ENCODE measurements at regions not wholly inside any gene's neighbourhood (a gene's known extent, or its start where the extent isn't known, plus 50 kb on each side); places are given as distances from the start of the nearest gene placed in this dataset.

DNA sequence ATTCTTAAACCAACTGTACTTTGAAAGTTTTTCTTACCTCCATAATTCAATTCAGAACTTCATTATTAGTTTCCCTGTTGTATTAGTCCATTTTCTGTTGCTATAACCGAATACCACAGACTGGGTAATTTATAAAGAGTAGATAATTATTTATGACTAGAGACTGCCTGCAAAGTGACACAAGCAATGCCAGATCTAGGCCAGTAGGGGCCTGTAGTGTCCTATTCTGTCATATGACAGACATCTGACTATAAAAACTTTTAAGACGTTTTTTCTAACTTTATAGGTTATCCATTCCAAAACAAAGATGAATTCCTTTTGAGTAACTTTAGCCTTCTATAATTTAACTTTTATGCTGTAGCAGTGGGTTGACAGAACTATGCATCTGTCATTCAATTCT, 2783.8 kb downstream of the PCDH9 start:
- DNase-seq (ENCODE audit: low spot score), result no peak

DNA sequence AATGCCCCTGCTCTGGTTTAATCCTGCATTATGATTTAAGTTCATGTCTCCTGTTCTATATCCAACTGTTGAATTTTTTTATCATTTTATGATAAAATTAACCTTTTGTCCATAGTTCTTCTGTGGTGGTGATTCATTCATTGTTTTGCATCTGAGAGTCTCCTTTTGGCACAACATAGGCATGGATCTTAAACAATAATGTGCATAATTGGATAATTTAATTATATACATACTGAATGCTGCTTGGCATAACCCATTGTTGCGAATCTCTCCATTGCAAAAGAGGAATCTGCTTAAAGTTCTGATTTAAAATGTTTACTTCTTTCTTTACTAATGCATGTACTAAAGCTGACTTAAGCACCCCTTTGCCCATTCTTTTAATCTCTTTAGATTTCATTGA, 2788.4 kb downstream of the PCDH9 start:
- no peak for DNase-seq (ENCODE audit: low spot score)

DNA sequence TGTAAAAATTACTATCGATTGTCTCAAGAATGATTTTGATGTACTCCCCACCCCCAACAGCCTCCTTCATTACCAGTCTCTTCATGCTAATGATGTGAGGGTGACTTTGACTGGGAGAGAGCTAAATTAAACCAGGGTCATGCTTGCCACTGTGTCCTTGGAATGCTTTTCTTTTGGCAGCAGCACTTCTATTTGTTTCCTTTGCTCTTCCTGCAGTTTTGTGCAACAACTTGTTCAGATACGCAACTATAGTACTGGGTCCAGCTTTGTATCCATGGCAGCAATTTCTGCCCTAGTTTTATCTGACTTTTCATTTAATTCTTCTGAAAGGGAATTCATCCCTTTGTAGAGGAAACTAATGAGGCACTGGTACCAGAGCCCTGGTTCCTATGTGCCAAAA, 2792.1 kb downstream of the PCDH9 start:
- DNase-seq (ENCODE audit: low spot score), result peak; percentile 30

DNA sequence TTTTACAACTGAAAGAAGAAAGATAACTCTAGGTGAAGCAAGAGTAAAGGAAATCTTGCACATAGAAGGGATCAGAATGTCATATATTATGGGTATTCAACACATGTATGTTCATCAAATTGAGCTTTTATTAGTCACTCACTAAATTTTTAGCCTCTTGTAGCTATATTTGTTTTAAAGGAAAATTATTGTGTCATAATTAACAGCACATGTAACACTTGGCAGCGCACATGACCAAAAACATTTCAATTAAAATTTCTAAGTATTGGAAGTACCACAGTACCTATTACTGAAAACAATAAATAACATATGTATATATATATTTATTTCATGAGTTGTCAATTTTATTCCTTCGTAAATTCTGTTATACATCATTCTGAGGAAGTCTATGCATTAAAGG, 2800.4 kb downstream of the PCDH9 start:
- DNase-seq (ENCODE audit: low spot score), result no peak

DNA sequence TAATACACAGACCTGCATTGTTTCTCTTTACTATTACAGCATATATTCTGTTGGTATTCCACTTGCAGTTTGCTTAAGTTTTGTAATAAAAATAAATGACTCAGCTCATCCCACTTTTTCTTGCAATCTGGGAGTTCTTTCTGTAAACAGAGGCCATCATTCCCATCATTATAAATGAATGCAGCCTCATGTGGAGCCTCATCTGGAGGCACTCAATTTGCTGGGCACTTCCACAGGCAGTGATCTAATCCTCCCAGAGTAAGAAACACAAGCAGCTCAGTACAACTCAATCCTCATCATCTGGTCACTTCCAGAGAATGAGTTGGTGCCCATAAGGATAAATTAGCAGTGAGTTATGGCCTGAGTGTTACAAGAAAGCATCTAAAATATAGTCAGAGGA, 2801.9 kb downstream of the PCDH9 start:
- DNase-seq (ENCODE audit: low spot score), result no peak

DNA sequence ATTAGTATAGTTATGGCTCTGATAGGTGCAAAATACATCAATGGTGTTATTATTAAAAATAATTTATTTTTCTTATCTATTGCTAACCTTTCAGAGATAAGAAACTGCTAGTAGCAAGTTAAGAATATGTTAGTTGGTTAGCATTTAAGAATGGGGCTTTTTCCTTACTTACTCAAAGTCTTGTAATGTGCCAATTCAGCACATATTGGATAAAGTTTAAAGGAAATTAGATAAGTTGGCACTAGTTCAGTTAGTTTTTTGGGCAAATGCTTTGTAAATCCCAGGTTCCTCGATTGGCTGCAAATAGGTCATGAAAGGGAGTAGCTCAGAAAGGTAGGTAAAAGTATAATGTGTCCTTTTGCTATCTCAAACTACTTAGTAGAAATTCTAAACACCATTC, 2806.7 kb downstream of the PCDH9 start:
- no peak for DNase-seq (ENCODE audit: low spot score)

DNA sequence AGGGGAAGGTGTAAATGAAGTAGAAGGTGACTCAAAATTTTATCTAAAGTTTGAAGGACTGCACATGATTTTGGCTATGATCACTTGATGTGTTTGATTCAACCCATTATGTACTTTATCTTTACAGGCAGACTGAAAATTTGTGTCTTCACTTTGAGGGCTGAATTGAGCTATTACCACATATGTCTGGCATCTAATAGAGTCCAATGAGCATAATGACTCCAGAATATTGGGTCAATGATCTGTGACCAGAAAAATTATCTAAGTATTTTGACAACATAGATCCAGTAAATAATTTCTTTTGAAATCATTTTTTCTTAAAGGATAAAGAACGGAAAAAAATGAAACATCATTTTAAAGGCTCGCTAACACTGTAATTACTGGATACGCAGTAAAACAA, 2810.0 kb downstream of the PCDH9 start:
- DNase-seq (ENCODE audit: low spot score), result no peak

DNA sequence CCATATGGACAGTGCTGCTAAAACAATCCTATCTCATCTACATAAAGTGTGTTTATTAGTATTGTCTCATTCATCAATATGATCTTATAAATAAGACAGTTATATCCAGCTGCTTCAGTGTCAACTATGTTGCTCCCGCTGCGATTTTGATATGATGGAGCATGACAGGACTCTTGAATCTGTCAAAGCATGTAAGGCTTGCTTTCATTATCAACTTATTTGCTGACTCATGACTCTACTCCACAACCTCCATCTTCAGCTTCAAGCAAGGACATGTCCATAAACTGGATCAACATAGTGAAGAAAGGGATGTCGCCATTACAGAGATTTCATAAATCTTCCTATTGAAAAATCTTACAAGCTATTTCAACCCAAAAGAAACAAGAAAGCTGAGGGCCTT, 2812.6 kb downstream of the PCDH9 start:
- DNase-seq (ENCODE audit: low spot score), result no peak

DNA sequence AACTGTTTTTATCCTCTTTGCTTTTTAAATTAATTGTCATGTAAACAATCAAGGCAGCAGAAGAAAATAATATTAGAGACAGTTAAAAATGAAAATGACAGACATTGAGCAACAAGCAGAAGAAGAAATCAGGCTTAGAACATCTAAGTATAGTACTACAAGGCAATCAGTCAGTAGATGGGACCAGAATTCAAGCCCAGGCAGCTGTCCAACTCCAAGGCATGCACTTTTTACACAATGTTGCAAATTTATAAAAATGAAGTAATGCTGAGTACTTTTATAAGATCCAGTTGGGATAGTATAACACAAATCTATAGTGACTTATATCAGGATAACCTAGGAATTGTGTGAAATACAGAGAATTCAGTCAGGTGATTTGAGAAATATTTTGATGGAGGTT, 2815.8 kb downstream of the PCDH9 start:
- no peak for DNase-seq (ENCODE audit: low spot score)

DNA sequence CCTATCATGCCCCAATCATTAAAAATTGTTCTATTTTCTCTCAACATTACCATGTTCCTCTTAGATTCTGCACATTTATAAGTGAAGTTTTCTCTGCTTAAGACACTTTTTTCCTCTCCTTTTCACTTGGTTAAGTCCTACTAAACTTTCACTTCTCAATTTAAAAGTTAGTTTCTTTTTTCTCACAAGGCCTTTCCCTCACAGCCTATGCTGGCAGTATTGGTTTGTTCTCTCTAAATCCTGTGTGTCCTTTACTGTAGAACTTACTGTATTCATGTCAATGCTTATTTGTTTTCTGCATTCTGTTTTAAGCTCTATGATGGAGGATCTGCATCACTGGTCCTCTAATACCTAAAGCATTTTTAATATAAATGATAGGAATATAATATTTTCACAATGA, 2816.6 kb downstream of the PCDH9 start:
- no peak for DNase-seq (ENCODE audit: low spot score)

DNA sequence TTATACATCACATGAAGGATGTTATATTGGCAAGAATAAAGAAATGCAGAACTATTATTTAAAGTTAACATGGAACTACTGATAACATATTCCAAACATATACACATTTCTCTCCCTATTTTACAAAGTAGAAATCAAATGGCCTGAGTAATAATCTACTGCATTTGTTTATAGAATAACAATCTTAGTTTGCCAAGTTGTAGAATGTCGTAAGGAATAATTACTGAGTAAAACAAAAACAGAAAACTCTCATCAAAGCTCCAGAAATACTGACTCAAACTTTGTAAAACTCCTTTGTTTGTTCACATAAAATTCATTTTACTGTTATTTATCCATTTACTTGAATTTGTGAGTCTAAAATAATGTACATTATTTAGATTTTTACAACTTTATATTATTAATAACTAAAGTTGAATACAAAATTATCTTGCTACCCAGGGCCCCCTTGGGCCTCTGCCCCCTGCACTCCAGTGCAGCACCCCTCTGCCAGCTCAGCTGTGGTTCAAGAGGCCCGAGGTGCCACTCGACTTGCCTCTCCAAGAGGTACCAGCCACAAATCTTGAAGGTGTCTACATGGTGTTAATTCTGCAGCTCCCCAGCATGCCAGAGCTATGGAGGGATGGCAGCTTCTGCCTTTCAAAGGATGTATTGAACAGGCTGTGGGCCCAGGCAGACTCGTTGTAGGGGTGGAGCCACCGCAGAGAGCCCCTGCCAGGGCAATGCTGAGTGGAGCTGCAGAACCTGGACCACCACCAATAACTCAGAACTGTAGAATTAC, 2819.7 kb downstream of the PCDH9 start:
- no peak for DNase-seq (ENCODE audit: low spot score)

DNA sequence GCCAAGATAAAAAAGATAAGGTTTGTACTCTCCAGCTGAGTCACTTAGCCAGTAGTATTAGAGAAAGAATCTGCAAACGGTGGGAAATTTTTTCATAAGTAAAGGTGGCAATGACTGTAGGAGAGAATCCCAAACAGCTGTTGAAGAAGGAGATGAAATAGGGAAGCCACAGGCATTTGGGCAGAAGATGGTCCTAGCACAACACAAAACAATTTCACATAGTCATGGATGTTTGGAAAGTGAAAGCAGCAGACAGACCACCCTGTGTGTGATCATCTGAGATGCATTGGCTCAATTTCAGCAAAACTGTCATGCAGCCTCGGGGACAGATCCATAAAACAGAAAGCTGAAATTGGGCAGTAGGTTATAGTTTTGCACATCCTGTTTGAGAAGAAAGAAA, 2832.4 kb downstream of the PCDH9 start:
- DNase-seq (ENCODE audit: low spot score), result no peak

DNA sequence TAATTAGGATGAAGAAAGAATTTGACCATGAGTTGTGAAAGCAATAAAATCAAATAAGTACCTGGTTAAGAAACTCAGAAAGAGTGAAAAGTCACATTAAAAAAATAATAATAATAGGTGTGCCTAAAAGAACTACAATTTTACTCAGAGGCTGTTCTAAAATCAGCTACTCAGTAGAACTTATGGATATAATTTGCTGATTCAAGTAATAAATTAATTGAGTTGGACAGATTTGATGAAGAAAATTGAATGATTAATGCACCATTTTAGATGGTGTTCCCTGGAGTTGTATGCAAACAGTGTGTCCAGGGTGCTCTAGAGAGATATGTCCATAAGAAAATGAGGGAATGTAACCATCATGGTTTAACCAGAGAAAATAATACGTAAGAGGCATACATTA, 2852.5 kb downstream of the PCDH9 start:
- no peak for DNase-seq (ENCODE audit: low spot score)

DNA sequence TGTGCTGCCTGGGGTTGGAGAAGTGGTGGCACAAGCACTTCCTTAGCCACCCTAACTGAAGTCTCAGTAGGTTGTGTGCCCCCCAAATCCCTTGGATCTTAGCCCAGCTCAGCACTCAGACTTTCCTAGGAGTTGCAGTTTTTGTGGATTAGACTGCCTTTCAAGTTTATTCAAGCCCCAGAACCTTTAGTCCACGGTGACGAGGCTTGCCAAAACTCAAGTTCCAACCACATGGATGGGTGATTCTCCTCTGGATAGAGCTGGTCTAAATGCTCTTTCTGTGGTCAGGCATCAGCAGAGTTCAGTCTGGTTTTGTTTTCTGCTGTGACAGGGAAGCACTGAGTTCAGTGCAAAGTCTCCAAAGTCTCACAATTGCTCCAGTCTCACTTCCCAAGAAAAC, 2858.7 kb downstream of the PCDH9 start:
- no peak for DNase-seq (ENCODE audit: low spot score)

DNA sequence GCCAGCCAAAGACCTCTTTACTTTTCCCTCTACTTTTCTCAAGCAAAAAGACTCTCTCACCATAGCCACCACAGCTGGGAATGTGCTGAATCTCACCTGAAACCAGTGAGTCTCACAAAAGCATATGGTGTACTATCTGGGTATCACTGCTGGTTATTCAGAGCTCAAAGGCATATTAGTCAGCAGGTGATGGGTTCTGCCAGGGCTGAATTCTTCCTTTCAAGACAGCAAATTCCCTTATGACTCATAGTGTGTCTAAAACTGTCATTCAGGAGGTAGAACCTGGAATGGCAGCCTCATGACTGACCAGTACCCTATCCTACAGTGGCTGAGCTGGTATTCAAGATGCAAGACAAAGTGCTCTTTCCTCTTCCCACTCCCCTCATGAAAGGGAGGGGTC, 2859.1 kb downstream of the PCDH9 start:
- no peak for DNase-seq (ENCODE audit: low spot score)

DNA sequence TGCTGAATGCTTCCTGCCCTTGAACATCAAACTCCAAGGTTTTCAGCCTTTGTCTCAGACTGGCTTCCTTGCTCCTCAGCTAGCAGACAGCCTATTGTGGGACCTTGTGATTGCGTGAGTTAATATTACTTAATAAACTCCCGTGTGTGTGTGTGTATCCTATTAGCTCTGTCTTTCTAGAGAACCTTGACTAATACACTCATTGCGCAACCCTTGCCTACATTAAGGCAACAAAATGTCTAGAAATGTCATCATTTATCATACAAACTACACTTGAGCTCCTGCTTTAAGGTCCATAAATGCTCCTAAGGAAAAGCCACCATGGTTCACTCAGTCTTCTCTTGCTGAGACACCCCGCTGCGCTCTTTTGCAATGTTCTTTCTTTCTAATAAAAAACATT, 2861.0 kb downstream of the PCDH9 start:
- DNase-seq (ENCODE audit: low spot score), result no peak

DNA sequence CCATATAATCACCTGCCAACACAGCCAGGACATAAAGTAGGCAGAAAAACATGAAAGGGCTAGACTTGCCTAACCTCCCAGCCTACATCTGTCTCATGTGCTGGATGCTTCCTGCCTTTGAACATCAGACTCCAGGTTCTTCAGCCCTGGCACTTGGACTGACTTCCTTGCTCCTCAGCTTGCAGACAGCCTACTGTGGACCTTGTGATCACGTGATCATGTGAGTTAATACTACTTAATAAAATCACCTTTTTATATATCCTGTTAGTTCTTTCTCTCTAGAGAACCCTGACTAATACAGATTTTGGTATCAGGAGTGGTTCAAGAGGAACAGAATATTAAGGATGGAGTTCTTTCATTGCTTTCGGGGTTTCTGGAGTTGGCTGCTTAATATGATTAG, 2867.6 kb downstream of the PCDH9 start:
- DNase-seq (ENCODE audit: low spot score), result no peak

DNA sequence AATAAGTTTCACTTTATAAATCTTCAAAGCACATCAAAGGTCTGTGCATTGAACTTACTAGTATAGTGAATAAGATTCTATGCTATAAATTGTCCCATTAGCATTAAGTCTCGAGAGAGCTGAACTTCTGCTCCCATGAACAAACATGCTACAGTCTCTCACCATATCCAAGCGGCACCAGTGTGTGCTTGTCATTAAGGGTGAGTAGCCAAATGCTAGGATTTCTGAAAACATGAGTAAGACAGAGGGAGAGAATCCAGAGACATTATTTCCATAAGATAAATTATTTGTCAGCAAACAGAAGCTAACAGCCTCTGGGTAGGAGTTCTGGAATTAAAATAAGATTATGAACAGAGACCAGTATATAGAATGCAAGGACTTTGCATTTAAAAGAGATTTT, 2882.5 kb downstream of the PCDH9 start:
- no peak for DNase-seq (ENCODE audit: low spot score)

DNA sequence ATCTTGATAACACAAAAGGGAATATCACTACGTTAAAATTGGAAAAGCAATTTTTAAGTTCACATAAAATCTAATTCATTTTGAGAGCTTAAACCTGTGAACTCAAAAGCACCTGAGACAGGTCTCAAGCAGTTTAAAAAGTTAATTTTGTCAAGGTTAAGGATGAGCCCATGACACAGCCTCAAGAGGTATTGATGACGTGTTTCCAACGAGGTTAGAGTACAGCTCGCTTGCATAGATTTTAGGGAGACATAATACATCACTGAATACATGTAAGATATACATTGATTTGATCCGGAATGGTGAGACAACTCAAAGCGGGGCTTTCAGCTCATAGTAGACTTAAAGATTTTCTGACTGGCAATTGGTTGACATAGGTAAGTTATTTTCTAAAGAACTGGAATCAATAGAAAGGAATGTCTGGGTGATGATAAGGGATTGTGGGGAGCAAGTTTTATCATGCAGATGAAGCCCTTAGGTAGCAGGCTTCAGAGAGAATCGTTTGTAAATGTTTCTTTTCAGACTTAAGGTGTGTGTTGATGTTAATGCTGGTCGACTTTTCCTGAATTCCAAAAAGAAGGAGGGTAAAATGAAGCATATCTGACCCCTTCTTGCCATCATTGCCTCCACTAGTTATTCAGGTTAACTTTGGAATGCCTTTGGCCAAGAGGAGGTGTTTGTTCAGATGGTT, 2890.6 kb downstream of the PCDH9 start:
- DNase-seq (ENCODE audit: low spot score), result no peak

DNA sequence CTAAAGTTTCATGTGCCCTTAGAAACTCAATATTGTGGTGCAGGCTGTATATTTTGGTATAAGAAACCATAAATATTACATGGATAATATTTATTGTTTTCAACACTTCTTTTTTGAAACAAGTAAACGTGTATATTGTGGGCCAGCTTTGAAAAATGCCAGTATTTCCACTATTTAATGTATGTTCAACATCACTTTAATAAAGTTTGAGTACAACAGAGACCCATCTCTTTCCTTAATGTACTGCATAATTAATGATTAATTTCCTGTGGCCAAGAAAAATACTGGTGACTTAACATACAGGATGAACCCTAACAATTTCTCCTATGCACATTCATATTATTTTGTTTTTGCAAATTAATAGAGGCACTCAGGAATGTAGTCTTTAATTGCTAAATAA, 2891.5 kb downstream of the PCDH9 start:
- DNase-seq (ENCODE audit: low spot score), result no peak

DNA sequence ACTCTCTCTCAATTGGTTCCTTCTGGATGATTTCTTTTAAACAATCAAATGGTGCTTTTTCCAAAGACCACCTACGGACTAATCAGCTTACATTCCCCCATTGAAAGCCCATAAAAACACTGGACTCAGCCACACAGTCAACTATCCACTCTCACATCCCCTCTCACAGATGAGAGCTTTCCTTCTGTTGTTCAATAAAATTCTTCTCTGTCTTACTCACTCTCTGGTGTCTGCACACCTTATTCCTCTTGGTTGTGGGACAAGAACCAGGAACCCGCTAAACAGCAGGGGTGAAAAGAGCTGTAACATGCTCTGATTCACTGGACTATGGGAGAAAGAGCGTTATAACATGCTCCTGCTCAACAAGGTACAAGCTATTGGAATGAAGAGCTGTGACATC, 2896.2 kb downstream of the PCDH9 start:
- DNase-seq (ENCODE audit: low spot score), result no peak

DNA sequence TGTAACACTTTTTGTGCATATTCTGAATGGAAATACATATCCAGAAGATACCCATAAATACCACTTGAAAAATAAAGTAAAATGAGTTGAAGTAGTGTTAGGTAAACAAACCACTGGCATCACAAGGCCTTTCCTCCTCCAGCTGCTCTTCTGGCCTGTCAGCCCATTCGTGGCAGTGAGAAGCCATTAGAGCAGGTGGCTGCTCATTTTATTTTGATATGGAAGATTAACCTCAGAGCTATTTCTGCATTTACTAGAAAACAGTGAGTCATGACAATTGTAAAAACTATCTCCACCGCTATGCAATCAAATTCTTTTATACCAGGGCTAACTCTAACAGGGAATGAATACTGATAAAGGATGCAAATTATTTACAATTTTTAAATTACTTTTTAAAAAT, 2898.1 kb downstream of the PCDH9 start:
- DNase-seq (ENCODE audit: low spot score), result no peak

DNA sequence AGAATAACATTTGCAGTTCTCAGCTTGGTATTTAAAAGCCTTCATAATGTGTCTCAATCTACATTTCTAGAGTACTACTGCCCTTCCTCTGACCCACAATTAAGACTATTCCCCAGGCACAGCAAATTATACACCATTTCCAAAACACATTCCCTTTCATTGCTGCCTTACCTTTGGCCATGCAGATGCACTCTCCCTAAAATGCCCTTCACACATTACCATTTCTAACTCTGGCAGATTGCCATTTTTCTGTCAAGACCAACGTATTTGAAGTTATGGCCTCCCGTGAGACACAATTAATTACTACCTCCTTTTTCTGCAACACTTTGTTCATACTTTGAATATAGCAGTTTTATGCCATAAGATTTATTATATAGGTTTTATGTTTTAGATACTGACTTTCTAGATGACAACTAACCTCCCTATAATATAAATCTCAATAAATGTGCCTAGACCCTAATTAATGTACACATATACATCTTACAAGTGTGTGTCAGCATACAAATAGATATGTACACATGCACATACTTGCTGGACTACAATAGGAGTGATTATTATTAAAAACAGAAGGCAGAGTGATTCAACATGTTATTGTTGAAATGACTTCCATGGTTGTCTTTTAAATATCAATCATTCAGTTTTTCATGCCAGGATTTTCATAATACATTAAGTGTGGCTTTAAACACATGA, 2902.5 kb downstream of the PCDH9 start:
- peak; percentile 1 for DNase-seq (ENCODE audit: low spot score)
